CD4-positive, alpha-beta T cell treated with Interleukin-4 for 1 hour (primary cell): ENCODE measurements at regions not wholly inside any gene's neighbourhood (a gene's known extent, or its start where the extent isn't known, plus 50 kb on each side); places are given as distances from the start of the nearest gene placed in this dataset.

ENCODE experiments used
- DNase-seq, 2 donors: peaks; one replicate each; pipeline ENCODE4 v3.0.0-alpha.2; 2020 to 2022

- DNase-seq: no peak
Observed at GRCh38 chr2:120596990-120597594, 138.6 kb upstream of the GLI2 start.

DNA sequence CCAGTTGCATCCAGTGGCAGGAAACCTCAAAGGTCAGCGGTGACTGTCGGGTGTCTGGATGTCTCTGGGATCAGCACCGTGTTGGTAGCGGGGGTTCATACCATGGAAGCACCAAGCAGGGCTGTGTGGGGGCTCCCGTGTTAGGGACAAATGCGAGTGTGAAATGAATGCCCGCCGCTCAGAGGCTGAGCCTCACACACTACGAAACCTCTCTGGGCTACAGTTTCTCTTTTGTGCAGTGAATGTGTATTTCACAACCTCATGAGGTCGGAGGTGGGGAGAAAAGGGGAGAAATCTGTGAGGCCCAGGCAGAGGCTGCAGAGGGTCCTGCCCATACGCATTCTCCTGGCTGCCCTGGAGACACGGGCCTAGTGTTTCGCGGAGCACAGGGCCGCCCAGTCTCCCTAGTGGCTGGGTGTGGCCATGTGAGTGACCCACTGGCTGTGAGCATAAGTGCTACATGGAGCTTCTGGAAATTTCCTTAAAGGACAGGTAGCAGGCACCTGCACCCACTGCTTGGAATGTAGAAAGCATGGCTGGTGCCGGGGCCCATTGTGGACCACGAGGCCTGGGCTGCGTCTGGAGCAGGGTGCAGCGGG lies 138.0 kb upstream of the GLI2 start:
- DNase-seq: no peak

GRCh38 chr2:120598416-120598815 lies 137.3 kb upstream of the GLI2 start:
- DNase-seq: no peak

DNA sequence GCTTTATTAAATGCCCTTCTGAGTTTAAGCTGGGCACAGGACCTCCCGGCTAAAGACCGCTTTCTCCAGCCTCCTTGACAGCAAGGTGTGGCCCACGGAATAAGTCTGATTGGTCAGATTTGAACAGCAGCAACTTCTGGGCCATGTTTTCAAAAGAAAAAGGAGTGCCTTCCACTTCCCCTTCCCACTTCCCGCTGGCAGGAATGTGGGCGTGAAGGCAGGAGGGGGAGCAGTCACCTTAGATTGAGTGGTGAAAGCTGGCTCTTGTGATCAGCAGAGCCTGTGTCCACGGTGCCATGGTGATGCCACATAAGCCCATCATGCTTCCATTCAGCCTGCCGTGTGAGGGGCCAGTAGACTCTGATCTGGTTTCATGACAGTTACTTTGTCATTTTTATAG lies 136.6 kb upstream of the GLI2 start:
- DNase-seq: no peak

DNA sequence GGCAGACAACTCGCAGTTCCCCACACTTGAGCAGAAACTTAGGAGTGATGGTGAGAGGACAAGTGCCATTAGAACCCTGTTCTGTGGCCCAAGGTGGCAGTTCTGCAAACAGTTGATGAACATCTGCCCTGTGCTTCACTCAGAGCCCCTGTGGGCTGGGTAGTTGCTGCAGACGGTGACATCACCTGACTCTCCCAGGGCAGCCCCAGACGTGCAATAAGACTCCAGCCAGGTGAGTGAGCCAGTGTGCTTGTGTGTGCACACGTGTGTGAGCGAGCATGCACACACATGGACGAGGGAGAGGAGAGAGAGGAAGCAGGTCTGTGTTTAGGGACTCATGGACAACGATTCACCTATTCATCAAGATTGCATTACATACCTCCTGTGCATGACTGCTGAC lies 136.0 kb upstream of the GLI2 start:
- no peak for DNase-seq

- DNase-seq: no peak
Observed at GRCh38 chr2:120600335-120600734, 135.3 kb upstream of the GLI2 start.

- no peak for DNase-seq
Observed at GRCh38 chr2:120600786-120601185, 134.9 kb upstream of the GLI2 start.

- DNase-seq: no peak
Observed at GRCh38 chr2:120601566-120601965, 134.1 kb upstream of the GLI2 start.

GRCh38 chr2:120602251-120602650 lies 133.4 kb upstream of the GLI2 start:
- DNase-seq: no peak

GRCh38 chr2:120604767-120605166 lies 130.9 kb upstream of the GLI2 start:
- DNase-seq: no peak

DNA sequence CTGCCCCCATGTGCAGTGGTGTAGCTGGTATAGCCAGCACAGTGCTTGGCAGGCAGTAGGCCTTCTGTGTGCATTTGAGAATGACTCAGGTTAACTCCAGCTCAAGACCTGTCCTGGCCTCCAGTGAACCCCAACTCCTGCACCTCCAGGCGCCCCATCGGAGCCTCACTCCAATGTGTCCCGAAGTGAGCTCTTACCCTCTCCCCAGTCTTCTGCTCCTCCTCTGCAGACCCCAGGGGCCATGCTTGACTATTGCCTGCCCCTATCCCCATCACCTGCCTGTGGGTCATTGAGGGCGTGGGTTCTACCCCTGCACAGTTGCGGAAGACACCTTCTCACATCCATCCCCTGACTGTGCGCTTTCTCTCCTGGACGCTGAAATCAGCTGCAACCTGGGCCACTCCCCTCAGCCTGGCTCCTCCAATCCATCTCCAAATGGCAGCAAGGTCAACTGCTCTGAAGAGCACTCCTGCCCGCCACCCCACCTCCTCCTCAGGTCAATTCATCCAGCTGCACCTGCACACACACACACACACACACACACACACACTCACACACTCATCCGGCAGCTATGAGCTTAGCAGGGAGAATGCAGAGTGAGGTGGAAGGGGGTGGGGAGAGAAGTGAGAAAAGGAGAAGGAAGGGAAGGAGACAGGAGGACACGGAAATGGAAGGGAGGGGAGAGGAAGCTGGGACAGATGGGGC lies 130.3 kb upstream of the GLI2 start:
- no peak for DNase-seq

DNA sequence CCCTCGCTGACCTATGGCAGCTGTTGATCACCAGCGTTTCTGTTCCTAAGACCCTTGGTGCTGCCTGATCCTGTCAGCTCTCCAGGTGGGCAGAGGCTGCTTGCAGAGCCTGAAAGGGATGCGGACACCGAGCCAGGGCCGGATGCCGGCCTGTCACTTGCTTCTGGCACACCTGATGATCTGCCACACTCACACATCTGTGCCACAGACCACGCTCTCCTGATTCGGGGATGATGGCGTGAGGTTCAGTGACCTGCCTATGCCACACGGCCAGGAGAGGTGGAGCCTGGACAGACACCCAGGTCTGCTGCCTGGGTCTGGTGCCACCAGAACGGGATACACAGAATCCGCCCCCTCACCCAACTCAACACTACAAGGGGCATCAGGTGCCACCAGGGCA lies 129.4 kb upstream of the GLI2 start:
- no peak for DNase-seq

DNA sequence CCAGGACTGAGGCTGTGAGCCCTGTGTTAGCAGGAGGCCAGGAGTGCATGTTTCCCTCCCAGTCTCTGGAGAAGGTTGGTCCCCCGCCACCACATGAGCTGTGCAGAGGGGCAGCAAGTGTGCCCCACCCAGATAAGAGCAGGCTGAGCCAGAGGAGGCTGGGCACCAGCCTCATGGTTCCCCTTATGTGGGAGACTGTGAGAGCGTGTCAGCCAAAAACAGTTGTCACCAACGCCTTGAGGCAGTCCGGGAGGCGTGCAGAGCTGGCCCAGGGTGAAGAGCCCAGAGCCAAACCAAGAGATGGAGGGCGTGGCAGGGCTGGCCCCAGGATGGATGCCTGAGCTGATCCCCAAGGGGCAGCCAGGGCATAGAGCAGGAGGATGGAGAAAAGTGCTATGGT lies 128.7 kb upstream of the GLI2 start:
- DNase-seq: no peak

DNA sequence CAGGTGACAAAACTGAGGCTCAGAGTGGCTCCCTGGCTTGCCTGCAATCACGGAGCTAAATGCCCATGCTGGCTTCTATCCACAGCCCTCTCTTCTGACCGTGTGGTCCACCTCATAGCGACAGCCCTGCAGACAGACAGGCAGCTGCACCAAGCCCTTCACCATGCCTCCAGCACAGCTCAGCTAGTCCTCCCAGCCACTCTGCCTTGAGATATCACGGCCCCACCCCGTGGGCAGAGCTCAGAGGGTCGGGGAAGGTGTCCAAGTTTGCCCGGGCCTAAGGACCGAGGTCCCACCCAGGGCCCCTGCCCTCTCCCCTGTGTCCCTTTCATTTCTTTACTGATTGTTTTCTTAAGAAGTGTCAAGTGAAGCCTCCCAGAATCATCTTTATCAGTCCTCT lies 128.2 kb upstream of the GLI2 start:
- DNase-seq: no peak

GRCh38 chr2:120607996-120608395 lies 127.7 kb upstream of the GLI2 start:
- no peak for DNase-seq

DNA sequence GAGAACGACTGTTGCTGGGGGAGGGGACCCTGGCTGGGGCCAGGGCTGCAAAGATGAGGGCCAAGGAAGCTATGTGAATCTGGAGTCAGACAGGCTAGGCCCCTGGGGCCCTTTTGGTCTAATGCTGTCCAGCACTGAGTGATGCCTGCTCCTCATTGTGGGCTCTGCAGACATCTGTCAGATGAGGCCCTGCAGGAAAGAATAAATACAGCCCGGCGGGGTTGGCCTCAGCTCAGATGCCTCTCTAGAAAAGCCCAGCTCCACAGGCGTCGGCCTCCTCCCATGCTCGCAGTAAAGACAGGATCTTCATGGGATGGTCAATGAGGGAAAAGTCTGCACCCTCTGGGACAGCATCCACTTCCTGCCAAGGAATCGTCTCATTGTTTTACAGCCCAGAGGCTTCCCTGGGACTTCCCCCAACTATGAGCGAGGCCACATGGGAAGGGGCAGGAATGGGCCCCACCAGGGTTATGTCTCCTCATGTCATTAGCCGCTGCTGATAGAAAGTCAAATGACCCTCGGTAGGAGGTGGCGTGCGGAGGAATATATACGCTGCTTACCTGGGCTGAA lies 125.8 kb upstream of the GLI2 start:
- no peak for DNase-seq

DNA sequence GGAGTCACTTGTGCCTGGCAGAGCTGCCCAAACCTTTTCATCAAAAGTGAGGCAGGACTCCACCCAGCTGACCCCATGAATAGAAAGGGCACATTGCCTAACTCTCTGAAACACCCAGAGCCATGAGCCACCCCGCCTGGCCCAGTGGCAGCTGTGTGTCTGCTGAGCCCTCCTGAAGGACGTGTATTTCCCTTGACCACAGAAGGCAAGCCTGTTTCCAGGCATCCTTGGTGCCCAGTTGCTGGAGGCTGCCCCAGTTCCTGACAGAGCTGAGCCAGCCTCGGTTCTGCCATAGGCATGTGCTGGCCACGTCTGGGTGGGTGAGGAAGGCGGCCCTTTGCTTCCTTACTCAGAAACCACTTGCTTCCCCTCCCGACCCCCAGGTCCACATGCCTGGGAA lies 124.7 kb upstream of the GLI2 start:
- DNase-seq: no peak

DNA sequence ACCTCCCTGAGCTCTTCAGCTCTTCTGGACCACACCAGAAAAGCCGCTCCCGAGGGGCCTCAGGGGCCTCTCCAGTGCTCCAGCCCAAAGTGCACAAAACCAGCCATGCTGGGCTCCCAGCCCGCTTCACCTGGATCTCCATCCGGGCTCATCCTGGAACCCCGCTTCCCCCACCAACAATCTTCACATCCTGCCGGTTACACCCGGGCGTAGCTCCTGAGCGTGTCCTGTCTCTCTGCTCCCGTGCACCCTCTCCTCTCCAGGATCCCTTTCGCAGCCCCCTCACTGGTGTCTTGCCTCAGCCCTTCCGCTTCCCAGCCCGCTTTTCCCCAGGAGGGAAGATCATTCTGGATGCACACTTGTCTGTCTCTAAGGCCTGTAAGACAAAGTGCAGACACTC lies 123.7 kb upstream of the GLI2 start:
- DNase-seq: no peak

DNA sequence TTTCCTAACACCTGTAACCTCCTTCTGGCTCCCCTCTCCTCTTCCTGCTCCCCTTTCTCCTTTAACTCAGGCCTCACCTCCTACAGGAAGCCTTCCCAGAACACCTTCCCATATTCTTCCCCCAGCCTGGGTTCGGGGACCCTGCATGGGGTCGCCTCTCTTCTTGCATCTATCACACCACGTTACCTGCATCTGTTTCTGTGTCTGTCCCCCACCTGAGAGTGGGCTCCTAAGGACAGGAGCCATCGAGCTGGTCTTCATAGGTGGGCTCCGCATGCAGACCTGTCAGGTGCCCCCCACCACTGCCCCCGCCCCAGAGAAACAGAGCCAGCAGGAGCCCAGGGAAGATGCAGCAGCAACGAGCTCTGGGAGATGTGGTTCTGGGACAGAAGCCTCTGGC lies 123.2 kb upstream of the GLI2 start:
- DNase-seq: no peak

DNA sequence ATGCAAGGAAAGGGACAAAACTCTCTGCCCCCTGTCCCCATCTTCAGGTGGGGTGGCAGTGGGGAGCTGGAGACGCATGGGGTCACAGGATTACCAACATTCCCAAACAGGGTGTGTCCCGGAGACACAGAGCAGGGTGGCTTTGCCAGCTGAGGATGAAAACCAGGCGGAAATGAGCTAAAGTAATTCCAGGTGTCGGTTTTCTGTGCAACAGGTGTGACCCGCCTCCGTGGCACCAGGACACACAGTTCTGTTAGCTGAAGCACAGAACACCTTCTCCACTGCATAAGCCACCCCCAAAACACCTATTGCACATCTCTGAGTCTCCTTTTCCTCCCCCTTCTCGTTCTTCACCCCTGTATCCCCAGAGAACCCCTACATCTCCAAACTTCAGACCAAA lies 122.7 kb upstream of the GLI2 start:
- DNase-seq: no peak

DNA sequence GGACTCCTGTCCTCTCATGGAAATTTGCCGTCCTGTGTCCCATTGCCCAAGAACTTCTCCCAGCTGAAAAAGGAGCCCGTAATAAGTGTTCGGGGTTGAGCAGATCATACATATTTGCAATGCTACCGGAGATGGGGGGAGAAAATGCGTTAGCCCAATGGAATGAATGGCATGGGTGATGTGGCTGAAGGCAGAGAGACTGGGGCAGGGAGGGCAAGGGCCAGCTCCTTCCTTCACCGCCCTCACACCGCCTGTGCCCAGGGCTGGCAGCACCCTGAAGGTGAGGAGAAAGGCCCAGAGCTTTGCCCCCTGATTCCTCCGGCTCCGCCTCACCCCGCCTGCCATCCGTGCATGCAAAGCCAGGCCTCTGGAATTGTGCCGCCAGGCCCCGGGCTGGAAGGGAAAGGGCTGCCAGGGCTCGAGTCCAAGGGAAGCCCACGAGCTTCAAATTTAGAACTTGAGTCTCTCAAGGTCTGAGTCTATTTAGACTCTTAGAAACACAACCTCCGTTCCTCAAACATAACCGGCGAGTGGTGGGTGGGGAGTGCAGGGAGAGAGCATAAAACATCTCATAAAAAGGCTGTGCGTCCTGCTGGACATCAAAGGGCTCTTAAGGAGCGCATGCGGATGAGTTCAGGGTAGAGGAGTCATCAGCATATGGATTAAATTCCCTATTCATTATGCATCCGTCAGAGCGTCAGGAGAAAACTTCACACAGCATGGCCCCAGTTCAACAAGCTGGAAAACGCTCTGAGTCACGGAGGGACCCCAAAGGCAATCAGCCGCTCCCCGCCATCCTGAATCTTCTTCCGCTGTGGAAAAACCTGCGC lies 121.7 kb upstream of the GLI2 start:
- DNase-seq: no peak

- DNase-seq: no peak
Observed at GRCh38 chr2:120614901-120615300, 120.8 kb upstream of the GLI2 start.

GRCh38 chr2:120616261-120616660 lies 119.4 kb upstream of the GLI2 start:
- DNase-seq: no peak
